Stimulated activated CD8-positive, alpha-beta memory T cell treated with anti-CD3 and anti-CD28 coated beads, Interleukin-15, amount 100 ng/mL, for 1 hour (primary cell): ENCODE measurements at regions not wholly inside any gene's neighbourhood (a gene's known extent, or its start where the extent isn't known, plus 50 kb on each side); places are given as distances from the start of the nearest gene placed in this dataset.

Source experiments
- DNase-seq: peaks from one replicate; pipeline ENCODE4 v3.0.0-alpha.2; 2020; ENCODE audit warnings: low read depth

DNA sequence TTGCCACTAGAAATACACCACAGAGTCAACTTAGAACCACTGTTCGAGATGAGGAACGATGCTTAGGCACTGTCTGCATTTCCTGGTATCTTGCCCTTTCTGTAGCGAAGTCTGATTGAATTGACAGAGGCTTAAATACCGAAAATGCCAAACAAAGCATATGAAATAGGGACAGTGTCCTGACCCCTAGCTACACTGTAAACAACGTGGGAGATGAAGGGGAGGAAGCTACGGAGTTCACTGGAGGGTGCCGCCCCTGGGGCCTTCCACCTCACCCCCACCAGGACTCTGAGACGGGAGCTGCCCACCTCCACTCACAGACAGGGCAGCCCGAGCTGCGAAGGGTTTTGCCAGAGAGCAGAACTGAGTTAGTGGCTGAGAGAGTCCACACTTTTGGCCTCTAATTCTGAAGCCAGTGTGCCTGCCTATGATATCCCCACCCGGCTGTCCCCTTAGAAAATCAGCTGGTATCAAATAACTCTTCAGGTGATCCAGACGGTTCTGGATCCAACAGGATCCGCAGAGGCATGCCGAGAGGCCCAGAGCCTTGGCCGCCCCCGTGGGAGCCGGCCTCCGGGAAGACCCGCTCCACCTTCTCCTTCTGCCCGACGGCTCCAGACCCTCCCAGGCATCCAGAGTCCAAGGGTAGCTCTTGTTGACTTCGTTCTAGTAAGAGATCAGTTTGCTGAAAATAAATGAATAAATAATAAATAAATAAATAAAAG is 230.7 kb upstream of the DIO3 start:
- DNase-seq = no peak

DNA sequence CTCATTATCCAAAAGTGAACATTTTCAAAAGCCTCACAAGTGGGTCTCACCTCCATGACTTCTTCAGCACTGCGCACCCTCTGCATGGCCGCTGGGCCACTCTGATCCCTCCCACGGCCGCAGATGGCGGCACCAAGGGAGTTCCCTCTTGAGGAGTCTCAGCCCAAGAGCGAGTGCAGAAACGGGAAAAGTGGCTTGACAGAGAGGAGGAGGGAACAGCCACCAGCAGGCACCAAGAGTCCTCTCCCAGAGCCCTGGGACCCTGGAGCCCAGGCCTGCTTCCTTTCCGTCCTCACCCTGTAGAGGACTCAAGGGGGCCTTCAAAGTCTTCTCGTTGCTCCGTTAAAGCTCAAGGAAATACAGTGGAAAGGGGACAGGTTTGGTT is 230.2 kb upstream of the DIO3 start:
- no peak for DNase-seq

DNA sequence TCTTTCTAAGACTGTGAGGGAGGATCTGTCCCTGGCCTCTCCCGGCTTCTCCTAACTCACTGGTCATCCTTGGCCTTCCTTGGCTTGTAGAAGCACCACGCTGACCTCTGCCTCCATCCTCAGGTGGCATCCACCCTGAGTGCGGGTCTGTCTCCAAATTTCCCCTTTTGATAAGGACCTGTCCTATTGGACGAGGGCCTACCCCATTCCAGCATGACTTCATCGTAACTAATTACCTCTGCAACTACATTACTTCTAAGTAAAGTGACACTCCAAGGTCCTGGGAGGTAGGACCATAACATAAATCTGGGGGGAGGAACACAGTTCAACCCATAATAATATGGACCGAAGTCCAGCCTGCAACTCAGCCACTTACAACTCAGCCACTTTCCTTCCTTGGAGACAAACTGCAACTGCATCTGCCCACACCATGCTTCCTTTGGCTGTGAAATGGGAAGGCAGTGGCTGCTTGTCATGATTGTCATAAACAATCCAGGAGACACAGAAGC is 229.6 kb upstream of the DIO3 start:
- no peak for DNase-seq

DNA sequence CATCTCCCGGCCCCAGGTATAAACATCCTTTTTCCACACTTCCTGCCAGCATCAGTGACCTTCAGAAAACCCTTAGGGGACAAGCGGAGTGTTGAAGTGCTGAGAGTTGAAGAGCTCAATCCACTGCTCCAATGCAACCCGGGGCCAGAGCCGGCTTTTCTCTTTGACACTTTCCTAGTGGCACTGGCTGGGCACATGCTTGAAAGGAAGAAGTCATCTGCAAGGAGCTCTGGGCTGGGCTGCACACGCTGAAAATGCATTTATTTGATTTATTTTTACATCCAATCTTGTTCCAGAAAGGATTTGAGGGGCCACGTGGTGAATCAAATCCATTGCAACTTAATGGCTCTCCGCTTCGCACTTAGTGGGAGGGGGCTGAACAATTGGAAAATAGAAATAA is 229.0 kb upstream of the DIO3 start:
- no peak for DNase-seq

DNA sequence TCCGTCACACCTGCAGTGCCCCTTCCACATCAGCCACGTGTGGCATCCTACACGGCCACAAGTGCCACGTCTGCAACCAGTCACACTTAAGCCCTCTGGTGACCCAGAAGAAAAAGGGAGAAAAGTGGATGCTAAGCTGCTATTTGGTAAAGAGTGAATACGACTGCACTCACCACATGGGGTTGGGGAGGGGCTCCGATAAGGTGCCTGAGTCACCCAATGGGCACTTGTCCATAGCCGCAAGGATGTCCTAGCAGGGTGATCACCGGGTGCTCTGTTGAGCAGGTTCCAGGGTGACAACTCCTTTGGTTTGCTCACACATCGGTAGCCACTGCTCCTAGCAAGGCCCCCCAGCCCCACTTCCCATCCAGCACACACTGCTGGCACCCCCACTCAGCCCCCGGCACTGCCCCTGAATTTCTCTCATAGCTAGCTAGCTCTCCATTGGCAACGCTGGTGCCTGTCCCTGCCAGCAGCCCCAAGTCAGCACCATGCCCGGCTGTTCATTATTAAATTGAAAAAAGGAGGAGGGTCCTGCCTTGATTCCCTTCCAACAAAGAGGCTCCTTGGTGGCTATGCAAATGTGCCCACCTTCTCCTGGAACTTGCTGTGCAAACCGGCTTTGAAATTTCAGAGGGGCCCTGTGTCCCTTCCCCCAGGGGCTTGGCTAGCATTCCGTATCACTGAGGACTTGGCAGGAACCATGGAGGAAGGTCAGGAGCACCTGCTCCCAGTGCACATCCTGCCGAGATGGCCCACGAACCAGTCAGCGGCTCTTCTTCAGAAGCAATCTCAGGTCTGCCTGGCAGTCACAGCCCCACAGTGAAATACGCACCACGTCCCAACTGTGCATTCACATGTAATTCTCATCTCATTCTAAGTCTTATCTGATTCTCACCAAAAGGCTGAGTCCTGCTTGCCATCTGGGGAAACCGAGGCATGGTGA is 227.7 kb upstream of the DIO3 start:
- no peak for DNase-seq

DNA sequence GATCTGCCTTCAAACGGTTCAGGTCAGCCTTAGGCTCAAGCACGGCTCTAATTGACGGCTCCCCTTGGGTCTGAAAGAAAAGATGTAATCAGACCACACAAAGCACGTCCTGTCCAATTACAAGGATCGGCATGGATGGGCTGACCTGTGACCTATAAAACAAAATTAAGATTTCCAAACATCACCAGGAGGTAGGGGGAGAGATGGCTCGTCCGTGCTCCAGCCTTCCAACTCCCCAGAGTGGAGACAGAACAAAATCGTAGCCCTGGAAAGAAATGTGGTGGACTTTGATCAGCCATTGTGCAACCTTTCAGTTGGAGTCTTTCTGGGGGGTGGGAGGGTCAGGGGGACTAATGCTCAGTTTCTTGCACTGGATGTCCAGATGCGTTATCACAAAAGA is 226.6 kb upstream of the DIO3 start:
- DNase-seq = no peak

DNA sequence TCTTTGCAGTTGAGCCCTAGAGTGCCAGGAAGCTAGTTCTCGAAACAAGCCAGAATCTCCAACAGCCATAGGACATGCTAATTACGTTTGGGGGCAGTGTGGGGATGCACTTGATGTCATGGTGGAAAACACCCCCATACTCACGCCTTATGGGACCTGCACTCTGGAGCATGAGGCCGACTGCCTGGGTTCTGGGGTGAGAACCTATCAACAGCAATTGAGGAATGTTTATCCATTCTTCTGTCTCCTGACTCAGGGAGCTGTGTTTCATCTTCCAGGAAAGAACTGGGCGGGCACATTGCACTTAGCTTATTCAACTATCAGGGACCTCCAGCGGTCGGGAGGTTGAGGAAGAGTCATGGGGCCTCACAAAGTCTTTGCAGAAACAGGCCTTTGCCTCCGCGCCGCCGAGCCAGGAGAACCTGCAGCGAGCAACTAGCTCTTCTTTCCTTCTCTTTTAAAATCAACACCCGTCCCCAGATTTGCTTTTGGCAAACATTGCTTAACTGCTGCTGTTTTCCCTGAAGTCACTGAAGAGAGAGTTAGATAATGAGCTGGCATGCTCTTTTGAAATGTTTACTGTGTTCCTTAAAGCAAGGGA is 226.1 kb upstream of the DIO3 start:
- no peak for DNase-seq

DNA sequence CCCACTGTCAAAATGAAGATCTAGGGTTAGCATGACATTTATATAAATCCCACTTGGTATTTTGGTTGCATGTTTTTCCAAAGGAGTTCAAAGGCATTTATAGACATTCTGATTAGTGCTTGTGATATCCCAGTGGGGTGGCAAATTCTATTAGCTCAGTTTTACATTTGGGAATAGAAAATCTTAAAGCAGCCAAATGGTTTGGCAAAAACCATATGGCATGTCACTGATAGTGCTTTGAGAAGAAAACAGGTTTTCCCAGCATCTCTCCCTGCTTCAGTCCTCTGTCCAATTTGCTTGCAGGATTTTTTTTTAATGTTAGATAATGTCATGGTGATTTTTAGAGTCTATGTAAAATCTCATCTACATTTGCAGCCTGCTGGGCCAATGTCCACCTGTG is 225.1 kb upstream of the DIO3 start:
- no peak for DNase-seq

DNA sequence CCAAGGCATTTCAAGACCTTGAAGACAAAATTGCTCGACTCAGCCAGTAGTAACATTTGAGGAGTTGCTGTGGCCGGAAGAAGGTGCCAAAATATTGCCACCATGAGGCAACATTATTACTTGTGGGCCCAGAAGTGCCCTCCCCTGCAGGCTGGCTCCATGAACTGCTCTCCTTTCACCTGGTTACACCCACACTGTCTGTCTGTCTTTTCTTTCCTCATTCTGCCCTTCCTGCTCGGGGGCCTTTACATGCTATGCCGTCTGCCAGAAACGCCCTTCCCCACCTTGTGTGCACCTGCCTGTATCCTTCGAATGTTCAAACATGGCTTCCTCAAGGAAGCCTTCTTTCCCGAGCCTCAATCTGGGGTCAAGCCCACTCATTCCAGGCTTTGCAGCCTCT is 224.2 kb upstream of the DIO3 start:
- DNase-seq = no peak

DNA sequence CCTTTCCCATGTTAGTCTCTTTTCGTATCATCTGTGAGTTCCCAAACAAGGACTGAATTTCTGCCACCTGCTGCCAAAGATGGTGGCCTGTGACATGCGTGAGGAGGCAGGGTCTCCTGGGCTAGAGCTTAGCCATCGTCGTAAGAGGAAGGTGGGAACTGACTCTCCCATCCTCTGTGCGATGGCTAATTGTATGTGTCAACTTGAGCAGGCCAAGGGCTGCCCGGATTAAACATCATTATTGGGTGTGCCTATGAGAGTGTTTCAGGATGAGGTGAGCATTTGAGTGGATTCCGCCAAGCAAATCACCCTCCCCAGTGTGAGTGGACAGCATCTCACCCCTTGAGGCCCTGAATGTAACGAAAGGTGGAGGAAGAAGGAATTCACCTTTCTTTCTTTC is 220.7 kb upstream of the DIO3 start:
- DNase-seq = no peak

DNA sequence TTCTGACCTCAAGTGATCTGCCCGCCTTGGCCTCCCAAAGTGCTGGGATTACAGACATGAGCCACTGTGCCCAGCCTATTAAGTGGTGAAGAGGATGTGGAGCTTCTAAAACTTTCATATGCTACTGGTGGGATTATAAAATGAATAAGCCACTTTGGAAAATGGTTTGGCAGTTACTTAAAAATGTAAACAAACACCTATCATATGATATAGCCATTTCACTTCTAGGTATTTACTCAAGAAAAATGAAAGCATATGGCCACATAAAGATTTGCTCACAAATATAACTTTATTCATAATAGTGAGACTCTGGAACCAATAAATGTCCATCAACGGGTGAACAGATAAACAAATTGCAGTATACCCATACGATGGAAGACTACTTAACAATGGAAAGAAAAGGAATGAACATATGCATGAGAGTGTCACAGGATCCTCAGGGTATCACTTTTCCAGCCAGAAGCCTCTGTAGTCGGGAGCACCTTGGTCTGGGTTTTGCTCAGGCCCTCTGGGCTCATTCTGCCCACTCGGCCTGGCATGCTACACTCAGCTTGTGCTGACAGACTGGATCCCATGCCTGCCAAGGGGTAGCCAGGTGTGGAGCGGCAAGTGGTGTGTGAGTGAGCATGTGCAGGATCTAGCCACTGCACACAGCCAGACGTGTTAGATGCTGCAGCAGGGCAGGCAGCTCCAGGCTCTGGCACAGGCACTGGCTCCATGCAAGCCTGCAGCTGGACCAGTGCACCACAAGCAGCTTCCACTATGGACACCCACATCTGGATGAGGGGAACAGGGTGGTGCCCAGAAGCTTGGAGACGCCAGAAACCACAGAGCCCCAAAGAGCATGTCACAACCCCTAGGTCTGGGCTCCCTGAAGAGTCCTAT is 213.2 kb upstream of the DIO3 start:
- no peak for DNase-seq

DNA sequence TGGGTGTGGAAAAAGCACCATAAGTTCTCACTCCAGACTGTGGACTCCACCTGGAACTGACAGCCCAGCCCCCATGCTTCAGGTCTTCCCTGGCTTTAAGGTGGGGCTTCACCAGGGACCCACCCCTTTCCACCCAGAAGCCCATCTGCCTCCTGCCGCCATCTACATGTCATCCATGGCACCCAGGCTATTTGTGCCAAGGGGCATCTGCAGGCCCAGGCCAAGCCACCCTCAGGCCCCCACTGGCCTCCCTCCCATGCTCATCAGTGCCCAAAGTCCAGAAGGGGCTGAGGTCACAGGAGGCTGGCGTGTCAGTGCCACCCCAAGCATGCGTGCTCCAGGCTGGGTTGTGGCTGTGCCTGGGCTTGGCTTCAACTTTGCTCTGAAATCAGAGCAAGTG is 212.2 kb upstream of the DIO3 start:
- DNase-seq = no peak

DNA sequence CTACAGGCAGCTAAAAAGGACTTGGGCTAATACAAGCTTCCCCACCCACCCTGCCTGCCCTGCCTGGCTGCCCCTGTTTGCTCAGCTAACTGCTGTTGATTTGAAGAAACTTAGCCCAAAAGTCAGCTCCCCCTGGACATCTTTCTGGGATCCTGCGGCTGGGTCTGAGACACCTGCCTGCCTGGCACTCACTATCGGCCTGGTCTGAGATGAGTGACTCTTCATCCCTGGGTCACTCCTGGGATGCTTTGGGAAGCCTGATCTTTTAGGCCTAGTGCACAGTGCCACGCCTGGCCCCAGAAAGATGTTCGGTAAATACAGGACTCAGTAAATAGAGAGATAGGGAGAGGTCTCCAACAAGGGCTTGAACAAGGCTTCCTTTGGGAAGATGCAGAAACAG is 211.3 kb upstream of the DIO3 start:
- DNase-seq = no peak

DNA sequence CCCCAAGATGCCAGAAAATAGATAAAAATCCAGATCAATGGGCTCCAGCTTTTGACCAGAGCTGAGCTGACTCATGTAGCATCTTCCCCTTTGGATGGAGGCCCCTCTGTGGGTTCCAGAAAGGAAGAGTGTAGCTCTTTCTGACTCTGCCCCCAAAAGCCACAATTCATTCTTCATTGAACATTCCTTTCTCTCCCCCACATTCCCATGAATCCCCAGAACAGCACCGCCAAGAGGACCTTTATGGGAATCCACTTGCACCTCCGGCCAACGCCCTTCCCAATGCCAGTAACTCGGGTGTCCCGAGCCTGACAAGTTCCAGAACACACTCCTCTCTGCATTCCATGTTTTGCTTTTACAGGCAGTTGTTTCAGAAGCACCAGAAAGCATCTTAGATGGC is 210.6 kb upstream of the DIO3 start:
- DNase-seq = no peak

DNA sequence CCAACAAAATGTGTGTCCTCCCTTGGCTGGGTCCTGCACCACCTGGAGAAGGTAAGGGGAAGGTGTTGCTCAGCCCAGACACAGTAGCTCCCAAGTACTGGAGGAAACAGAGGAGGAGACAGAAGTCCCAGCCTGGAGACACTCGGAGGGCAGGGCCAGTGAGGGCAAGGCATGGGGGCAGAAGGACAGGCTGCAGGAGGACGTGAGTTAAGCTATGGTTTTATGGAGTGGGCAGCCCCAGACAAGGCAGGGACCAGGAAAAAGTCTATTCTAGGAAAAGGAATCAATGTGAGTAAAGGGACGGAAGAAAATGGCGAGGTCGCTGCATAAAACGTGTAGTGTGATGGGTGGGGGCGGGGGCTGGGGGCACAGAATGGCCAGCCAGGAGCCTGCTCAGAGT is 210.1 kb upstream of the DIO3 start:
- no peak for DNase-seq

DNA sequence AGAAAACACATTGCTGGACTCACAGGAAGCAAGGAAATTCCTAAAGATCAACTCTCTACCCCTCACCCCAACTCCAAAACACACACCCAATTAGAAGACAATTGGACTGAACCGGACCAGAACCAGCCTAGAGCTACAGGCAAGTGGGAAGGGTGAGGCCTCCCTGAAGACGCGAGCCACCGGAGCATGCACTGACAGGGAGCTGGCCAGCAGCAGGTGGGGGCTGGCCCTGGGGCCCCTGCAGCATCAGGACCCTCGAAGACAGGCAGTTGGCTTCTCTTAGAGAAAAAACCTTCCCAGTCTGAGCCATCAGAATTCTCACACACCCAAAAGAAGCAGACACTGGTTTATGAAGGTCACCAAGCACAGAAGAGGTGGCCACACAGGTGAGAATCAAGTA is 209.5 kb upstream of the DIO3 start:
- no peak for DNase-seq

DNA sequence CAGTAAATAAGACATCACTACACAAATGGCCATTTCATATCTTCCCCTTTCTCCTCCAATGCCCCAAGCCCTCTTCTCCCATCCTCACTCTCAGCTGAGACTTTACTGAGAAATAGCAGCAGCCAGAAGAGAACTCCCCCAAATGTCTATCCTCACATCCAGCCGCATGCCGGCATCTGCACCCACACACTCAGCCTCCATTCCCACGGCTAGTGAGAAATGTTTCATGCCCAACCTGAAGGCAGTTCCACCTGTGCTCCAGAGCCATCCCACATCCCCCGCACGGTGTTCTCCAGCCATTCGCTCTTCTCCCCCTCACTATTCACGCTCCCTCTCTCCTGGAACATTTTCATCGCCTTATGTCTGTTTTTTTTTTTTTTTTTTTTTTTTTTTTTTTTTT is 208.7 kb upstream of the DIO3 start:
- DNase-seq = no peak

DNA sequence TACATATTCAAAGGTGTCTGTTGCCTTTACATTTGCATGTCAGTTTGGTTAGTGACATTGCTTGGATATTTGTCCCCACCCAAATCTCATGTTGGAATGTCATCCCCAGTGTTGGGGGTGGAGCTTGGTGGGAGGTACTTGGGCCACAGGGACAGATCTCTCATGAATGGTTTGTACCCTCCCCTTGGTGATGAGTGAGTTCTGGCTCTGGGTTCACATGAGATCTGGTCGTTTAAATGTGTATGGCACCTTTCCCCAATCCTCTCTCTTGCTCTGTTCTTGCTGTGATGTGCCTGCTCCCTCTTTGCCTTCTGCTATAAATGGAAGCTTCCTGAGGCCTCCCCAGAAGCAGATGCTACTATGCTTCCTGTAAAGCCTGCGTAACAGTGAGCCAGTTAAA is 207.9 kb upstream of the DIO3 start:
- no peak for DNase-seq

DNA sequence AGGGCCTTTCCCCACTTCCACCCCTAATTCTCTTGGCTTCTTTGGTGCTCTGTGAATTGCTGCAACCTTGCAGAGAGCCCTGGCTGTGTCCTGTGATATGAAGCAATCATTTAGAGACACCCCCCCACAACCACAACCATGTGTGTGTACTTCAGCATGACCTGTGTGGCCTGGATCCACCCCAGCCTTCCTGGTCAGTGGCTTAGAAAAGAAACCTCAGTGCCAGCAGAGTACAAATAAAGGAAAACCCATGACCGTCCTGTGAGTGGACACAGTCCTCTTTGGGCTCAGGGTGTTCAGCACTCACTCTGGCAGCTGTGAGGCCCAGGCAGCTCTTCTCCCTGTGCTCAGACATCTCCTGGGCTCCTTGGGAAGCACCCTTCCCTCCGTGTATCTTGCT is 206.6 kb upstream of the DIO3 start:
- DNase-seq = no peak

DNA sequence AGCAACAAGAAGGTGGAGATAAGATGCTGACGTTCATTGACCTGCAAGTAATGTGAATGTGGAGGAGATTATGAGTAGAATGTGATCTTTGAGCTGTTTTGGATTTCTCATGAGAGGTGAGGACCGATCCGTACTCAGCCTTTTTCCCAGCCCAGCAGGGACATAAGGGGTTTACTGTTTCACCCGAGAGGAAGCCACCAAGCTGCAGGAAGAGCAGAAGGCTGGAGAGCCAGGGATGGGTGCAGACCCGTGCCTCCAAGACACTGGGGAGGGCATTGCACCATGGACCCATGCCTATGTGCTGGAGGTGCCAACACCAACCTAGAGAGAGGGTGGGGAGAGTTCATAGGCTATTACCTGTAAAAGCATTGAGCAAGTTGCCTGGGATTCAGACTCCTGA is 206.0 kb upstream of the DIO3 start:
- no peak for DNase-seq

DNA sequence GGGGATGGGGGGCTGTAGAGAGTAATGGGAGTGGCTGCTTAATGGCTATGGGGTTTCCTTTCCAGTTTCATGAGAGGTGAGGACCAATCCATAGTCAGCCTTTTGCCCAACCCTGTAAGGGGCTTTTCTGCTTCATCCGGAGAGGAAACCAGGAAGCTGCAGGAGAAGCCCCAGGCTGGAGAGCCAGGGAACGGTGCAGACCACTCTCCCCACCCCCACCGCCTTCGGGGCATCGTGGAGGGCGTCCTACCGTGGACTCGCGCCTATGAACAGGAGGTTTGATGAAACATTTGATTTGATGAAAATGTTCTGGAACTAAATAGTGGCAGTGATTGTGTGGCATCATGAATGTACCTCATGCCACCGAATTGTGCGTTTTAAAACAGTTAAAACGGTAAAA is 204.3 kb upstream of the DIO3 start:
- DNase-seq = no peak
